ENCODE measurements at regions not wholly inside any gene's neighbourhood (a gene's known extent, or its start where the extent isn't known, plus 50 kb on each side); places are given as distances from the start of the nearest gene placed in this dataset.

DNA sequence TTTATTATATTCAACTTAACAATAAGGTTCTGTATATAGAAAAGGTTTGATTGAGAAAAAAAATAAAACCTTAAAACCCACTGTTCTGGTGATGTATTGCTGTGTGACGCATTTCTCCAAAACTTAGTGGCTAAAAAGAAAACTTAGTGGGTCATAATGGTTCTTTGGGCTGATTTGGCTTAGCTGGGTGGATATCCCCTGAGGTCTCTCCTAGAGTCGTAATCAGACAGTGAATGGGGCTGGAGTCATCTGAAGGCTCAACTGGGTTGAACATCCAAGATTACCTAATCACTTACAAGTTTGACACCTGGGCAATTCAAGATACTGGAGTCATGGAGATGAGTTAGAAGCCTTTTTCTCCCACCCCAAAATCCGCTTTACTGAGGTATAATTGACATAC is 111.6 kb upstream of the TBL1XR1 start:
- TF ChIP-seq, protein P1, sequence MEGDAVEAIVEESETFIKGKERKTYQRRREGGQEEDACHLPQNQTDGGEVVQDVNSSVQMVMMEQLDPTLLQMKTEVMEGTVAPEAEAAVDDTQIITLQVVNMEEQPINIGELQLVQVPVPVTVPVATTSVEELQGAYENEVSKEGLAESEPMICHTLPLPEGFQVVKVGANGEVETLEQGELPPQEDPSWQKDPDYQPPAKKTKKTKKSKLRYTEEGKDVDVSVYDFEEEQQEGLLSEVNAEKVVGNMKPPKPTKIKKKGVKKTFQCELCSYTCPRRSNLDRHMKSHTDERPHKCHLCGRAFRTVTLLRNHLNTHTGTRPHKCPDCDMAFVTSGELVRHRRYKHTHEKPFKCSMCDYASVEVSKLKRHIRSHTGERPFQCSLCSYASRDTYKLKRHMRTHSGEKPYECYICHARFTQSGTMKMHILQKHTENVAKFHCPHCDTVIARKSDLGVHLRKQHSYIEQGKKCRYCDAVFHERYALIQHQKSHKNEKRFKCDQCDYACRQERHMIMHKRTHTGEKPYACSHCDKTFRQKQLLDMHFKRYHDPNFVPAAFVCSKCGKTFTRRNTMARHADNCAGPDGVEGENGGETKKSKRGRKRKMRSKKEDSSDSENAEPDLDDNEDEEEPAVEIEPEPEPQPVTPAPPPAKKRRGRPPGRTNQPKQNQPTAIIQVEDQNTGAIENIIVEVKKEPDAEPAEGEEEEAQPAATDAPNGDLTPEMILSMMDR (conservative IDR thresholded peaks at IDR 0.05) = no peak
- no peak for TF ChIP-seq EZH2 (IDR thresholded peaks at IDR 0.05; ENCODE audit: low read depth)

All from PC-9 (cell line).